Vagina (tissue), 2 donors: ENCODE measurements at regions not wholly inside any gene's neighbourhood (a gene's known extent, or its start where the extent isn't known, plus 50 kb on each side); places are given as distances from the start of the nearest gene placed in this dataset.

Source experiments
- DNase-seq, 2 donors: peaks; one replicate each; pipeline ENCODE4 v3.0.0-alpha.2; 2017; ENCODE audit errors: extremely low spot score in 2 of 2
- H3K27ac ChIP-seq: fragments of 200-600 bp; sonication (generic); one replicate; pipeline ENCODE4 v1.5.1; 2019
- H3K27me3 ChIP-seq: fragments of 200-600 bp; sonication (generic); one replicate; pipeline ENCODE4 v1.5.1; 2019
- H3K36me3 ChIP-seq, 2 donors: fragments of 200-600 bp; sonication (generic); one replicate each; pipeline ENCODE4 v1.5.1; 2017 to 2019
- H3K4me1 ChIP-seq: fragments of 200-600 bp; sonication (generic); one replicate; pipeline ENCODE4 v1.5.1; 2019
- H3K4me3 ChIP-seq, 2 donors: fragments of 200-600 bp; sonication (generic); 1 replicate in 1 of 2; 2 replicates in 1 of 2; pipeline ENCODE4 v1.5.1; 2016 to 2019
- H3K9me3 ChIP-seq: fragments of 200-600 bp; sonication (generic); one replicate; pipeline ENCODE4 v1.5.1; 2019
- POLR2A ChIP-seq, 2 donors: fragments of 450-650 bp; IDR thresholded peaks; one replicate each; pipeline ENCODE4 v1.6.1; 2017; ENCODE audit warnings: antibody characterized with exemption in 2 of 2, mild to moderate bottlenecking in 2 of 2, moderate library complexity in 2 of 2
- POLR2AphosphoS5 ChIP-seq, 2 donors: sonication (generic); formaldehyde crosslinking; IDR thresholded peaks; one replicate each; pipeline ENCODE4 v1.9.0; 2017; ENCODE audit warnings: antibody characterized with exemption in 2 of 2, mild to moderate bottlenecking in 2 of 2, low read depth in 1 of 2; ENCODE audit not compliant: insufficient read depth in 1 of 2
- intact Hi-C: fragments of 100-400 bp; cut with DNase I; formaldehyde crosslinking; loops from one replicate; pipeline ENCODE4 v1.15.1; 2023
- TF ChIP-seq, protein P1 (sequence below), 3 experiments: fragments of 450-650 bp in 2 of 3; fragments of 200-600 bp in 1 of 3; sonication (generic) in 1 of 3; IDR thresholded peaks; one replicate each; pipeline ENCODE4 v1.5.1; 2017 to 2019; ENCODE audit warnings: antibody characterized with exemption in 3 of 3, mild to moderate bottlenecking in 2 of 3, moderate library complexity in 2 of 3

DNA sequence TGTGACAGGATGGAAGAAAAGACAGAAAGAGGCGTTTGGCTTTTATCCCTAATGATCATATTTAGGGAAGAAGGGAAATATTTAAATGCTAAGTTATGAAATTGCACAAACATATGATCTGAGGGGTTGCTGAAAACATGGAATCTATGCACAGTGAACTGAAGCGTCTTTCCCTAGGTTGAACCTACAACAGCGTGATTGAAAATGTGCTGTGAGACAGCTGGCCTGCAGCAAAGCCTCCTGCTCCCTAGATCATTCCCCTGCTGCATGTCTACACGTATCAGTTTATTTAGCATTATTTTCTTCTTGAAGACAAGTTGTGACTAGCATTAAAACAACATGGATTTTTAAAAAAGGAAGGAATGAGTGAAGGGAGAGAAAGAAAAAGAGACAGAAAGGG is 272.5 kb upstream of the TRAM1L1 start:
- Histone ChIP-seq H3K9me3 (no peaks in the 10 kb centered on the region), H3K4me3 (no peak overlapping the region), H3K27ac (no peak overlapping the region), H3K4me1 (no peaks in the 10 kb centered on the region), H3K27me3 (no peaks in the 10 kb centered on the region), H3K36me3 (no peaks in the 10 kb centered on the region)
- no peak for TF ChIP-seq POLR2AphosphoS5 (IDR thresholded peaks at IDR 0.05; ENCODE audit: insufficient read depth in 1 of 2, low read depth in 1 of 2)
- TF ChIP-seq POLR2A (IDR thresholded peaks at IDR 0.05): no peak
- TF ChIP-seq, protein P1, sequence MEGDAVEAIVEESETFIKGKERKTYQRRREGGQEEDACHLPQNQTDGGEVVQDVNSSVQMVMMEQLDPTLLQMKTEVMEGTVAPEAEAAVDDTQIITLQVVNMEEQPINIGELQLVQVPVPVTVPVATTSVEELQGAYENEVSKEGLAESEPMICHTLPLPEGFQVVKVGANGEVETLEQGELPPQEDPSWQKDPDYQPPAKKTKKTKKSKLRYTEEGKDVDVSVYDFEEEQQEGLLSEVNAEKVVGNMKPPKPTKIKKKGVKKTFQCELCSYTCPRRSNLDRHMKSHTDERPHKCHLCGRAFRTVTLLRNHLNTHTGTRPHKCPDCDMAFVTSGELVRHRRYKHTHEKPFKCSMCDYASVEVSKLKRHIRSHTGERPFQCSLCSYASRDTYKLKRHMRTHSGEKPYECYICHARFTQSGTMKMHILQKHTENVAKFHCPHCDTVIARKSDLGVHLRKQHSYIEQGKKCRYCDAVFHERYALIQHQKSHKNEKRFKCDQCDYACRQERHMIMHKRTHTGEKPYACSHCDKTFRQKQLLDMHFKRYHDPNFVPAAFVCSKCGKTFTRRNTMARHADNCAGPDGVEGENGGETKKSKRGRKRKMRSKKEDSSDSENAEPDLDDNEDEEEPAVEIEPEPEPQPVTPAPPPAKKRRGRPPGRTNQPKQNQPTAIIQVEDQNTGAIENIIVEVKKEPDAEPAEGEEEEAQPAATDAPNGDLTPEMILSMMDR (IDR thresholded peaks at IDR 0.05): no peak
- intact Hi-C loops: no loop called here
- no peak for DNase-seq

DNA sequence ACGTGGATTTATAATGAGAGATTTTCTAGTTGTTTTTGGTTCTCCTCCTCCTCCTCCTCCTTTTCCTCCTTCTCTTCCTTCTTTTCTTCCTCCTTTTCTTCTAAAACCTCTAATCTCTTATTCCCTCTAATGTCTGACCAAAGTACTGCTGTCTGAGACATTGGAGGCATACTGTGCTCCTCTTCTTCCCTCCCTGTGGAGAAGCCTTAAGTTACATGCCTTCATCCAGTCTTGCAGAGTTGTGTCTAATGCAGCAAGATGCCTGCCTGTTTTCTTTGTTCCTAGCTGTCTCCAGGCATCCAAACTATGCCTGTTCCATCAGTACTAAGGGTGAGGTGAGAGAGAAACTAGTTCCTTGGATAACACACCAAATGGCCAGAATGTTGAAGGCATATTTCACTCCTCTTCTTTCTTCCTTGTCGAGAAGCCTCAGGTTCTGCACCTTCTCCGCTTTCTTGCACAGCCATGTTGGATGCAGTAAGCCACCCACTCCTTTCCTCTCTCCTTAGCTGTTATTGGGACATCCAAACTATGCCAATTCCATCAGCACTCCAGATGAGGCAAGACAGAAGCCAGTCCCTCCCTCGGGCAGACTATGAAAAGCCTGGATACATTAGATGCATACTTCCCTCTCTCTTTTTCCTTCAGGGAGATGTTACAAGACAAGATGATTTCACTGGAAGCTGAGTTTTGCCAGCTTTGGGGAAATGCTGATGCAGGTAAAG is 285.7 kb upstream of the TRAM1L1 start:
- Histone ChIP-seq H3K36me3 (no peaks in the 10 kb centered on the region), H3K9me3 (no peaks in the 10 kb centered on the region), H3K27ac (no peak overlapping the region), H3K27me3 (no peaks in the 10 kb centered on the region), H3K4me1 (no peaks in the 10 kb centered on the region), H3K4me3 (no peak overlapping the region)
- intact Hi-C loops: no loop called here
- DNase-seq: no peak
- TF ChIP-seq POLR2AphosphoS5 (IDR thresholded peaks at IDR 0.05; ENCODE audit: insufficient read depth in 1 of 2, low read depth in 1 of 2) (no peak), POLR2A (IDR thresholded peaks at IDR 0.05) (no peak)
- TF ChIP-seq, protein P1 (IDR thresholded peaks at IDR 0.05): no peak

DNA sequence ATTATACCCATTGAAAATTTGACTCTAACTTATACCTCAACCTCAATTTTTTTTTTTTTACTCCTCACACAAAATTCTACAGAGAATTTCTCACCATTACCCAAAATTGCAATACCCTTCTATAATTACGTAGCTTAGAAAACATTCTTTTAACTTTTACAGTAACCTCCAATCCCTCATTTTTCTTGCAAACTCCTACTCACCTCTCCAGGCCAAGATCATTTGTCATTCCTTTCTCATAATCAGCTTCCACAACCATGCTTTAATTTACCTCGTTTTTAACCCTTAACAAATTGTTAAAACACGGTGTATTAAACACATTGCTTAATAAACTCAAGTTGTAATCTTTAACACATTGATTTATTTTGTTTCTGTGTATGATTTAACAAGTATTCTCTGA is 289.7 kb upstream of the TRAM1L1 start:
- no peak overlapping the region for H3K4me3 ChIP-seq
- H3K27ac ChIP-seq: no peak overlapping the region
- no peaks in the 10 kb centered on the region for H3K4me1 ChIP-seq
- no peaks in the 10 kb centered on the region for H3K36me3 ChIP-seq
- H3K27me3 ChIP-seq: no peaks in the 10 kb centered on the region
- H3K9me3 ChIP-seq: no peaks in the 10 kb centered on the region
- DNase-seq: no peak
- TF ChIP-seq, protein P1 (IDR thresholded peaks at IDR 0.05): no peak
- TF ChIP-seq POLR2AphosphoS5 (IDR thresholded peaks at IDR 0.05; ENCODE audit: insufficient read depth in 1 of 2, low read depth in 1 of 2) (no peak), POLR2A (IDR thresholded peaks at IDR 0.05) (no peak)
- intact Hi-C loops: no loop called here

DNA sequence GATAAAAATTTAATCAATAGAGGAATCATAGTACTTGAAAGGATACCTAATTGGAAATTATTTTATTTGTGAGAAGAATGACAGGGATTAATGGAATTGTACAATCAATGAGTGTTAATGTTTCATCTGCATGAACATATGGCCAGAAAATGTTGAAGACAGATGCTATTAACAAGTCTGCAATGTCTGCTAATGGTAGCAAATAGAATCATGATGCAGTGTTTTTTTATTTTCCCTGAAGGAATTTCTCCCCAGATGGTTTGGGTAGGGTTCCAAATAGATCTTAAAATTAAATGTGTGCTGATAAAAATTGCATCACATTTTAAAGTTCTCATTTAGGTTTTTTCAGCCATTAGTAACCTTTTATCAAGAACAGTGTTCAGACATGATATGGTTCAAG is 291.3 kb upstream of the TRAM1L1 start:
- Histone ChIP-seq H3K4me1 (no peaks in the 10 kb centered on the region), H3K9me3 (no peaks in the 10 kb centered on the region), H3K36me3 (no peaks in the 10 kb centered on the region), H3K27me3 (no peaks in the 10 kb centered on the region), H3K27ac (no peak overlapping the region), H3K4me3 (no peak overlapping the region)
- TF ChIP-seq, protein P1 (IDR thresholded peaks at IDR 0.05): no peak
- TF ChIP-seq POLR2A (IDR thresholded peaks at IDR 0.05) (no peak), POLR2AphosphoS5 (IDR thresholded peaks at IDR 0.05; ENCODE audit: insufficient read depth in 1 of 2, low read depth in 1 of 2) (no peak)
- no peak for DNase-seq
- intact Hi-C loops: no loop called here

DNA sequence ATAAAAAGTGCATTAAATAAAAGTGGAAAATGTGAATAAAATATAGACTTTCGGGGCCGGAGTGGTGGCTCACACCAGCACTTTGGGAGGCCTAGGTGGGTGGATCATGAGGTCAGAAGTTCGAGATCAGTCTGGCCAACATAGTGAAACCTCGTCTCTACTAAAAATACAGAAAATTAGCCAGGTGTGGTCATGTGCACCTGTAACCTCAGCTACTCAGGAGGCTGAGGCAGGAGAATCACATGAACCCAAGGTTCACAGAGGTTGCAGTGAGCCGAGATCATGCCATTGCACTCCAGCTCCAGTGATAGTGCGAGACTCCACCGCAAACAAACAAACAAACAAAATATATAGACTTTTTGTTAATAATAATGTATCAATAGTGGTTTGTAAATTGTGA is 293.6 kb upstream of the TRAM1L1 start:
- H3K4me1 ChIP-seq: no peaks in the 10 kb centered on the region
- no peak overlapping the region for H3K4me3 ChIP-seq
- TF ChIP-seq, protein P1 (IDR thresholded peaks at IDR 0.05): no peak
- no peak for TF ChIP-seq POLR2A (IDR thresholded peaks at IDR 0.05)
- TF ChIP-seq POLR2AphosphoS5 (IDR thresholded peaks at IDR 0.05; ENCODE audit: insufficient read depth in 1 of 2, low read depth in 1 of 2): no peak
- H3K36me3 ChIP-seq: no peaks in the 10 kb centered on the region
- intact Hi-C loops: no loop called here
- H3K27me3 ChIP-seq: no peaks in the 10 kb centered on the region
- no peaks in the 10 kb centered on the region for H3K9me3 ChIP-seq
- H3K27ac ChIP-seq: no peak overlapping the region
- no peak for DNase-seq
